HCT116 (cell line): ENCODE measurements at regions not wholly inside any gene's neighbourhood (a gene's known extent, or its start where the extent isn't known, plus 50 kb on each side); places are given as distances from the start of the nearest gene placed in this dataset.

Source experiments
- ATAC-seq: fragments of 200-7000 bp; cut with Tn5 transposase; 2 replicates; pipeline ENCODE4 v1.9.1; 2020; ENCODE audit warnings: mild to moderate bottlenecking, moderate library complexity
- BruUV-seq: library from RNA; stranded (reverse); fragments of 400-500 nt; replicated peaks from 2 replicates; lab custom pipeline; 2021; lab: Mats Ljungman, UMichigan
- CTCF ChIA-PET: fragments of 300-600 bp; sonication (Branson Sonifier 250); formaldehyde crosslinking; loops from one replicate; lab custom pipeline; 2021; ENCODE audit warnings: antibody characterized with exemption; lab: Charles Lee
- POLR2A ChIA-PET: fragments of 300-600, 350-600 bp; sonication (Branson Sonifier 250); formaldehyde crosslinking; loops from one replicate; lab custom pipeline; 2021; ENCODE audit warnings: antibody characterized with exemption; lab: Charles Lee
- RAD21 ChIA-PET, 2 experiments: fragments of 300-600 bp; sonication (Branson Sonifier 250); formaldehyde crosslinking; loops; one replicate each; lab custom pipeline; 2023; ENCODE audit warnings: low total read pairs in 2 of 2; ENCODE audit not compliant: uncharacterized antibody in 2 of 2, unreplicated experiment in 2 of 2, low non-redundant PET in 1 of 2; lab: Charles Lee
- DNase-seq: peaks from one replicate; pipeline ENCODE4 v3.0.0-alpha.2; 2010; ENCODE audit warnings: low read depth, low spot score
- H2AFZ ChIP-seq: fragments of 200-600 bp; shearing (Covaris generic), sonication (generic); 2 replicates; pipeline ENCODE4 v1.6.1; 2017; ENCODE audit warnings: low read depth, mixed run types, mixed read lengths, antibody characterized with exemption, low read length; ENCODE audit not compliant: poor library complexity, severe bottlenecking
- H3K27ac ChIP-seq: 2 replicates; pipeline ENCODE4 v1.5.1; 2012; ENCODE audit warnings: low read depth, low read length
- H3K27me3 ChIP-seq: fragments of 200-600 bp; sonication (generic); 2 replicates; pipeline ENCODE4 v1.6.1; 2016; ENCODE audit warnings: mixed run types, low read length, mixed read lengths; ENCODE audit not compliant: insufficient read depth
- H3K36me3 ChIP-seq, 2 experiments: fragments of 200-500 bp in 1 of 2; fragments of 200-600 bp in 1 of 2; sonication (Bioruptor generic) in 1 of 2; sonication (generic) in 1 of 2; 2 replicates each; pipeline versions ENCODE4 v1.5.1 to v1.6.1; 2014 to 2016; ENCODE audit warnings: low read length in 2 of 2, inconsistent platforms in 1 of 2, mixed read lengths in 1 of 2, mixed run types in 1 of 2; ENCODE audit not compliant: insufficient read depth in 2 of 2, control insufficient read depth in 1 of 2
- H3K4me1 ChIP-seq, 2 experiments: fragments of 200-600 bp in 1 of 2; sonication (generic) in 1 of 2; 2 replicates each; pipeline versions ENCODE4 v1.5.1 to v1.6.1; 2012 to 2017; ENCODE audit warnings: low read length in 2 of 2, inconsistent platforms in 1 of 2, mild to moderate bottlenecking in 1 of 2, mixed read lengths in 1 of 2, mixed run types in 1 of 2, moderate library complexity in 1 of 2; ENCODE audit not compliant: insufficient read depth in 2 of 2, control insufficient read depth in 1 of 2
- H3K4me2 ChIP-seq: fragments of 200-600 bp; sonication (generic); 2 replicates; pipeline ENCODE4 v1.6.1; 2017; ENCODE audit warnings: mixed run types, low read length, mixed read lengths
- H3K4me3 ChIP-seq, 2 experiments: fragments of 200-600 bp in 1 of 2; sonication (generic) in 1 of 2; replicated peaks in 1 of 2; 2 replicates each; pipeline ENCODE4 v1.5.1; 2011 to 2016; ENCODE audit warnings: low read length in 2 of 2, control low read depth in 1 of 2, low read depth in 1 of 2, mild to moderate bottlenecking in 1 of 2, mixed read lengths in 1 of 2, mixed run types in 1 of 2
- H3K79me2 ChIP-seq: fragments of 200-600 bp; sonication (generic); 2 replicates; pipeline ENCODE4 v1.6.1; 2017; ENCODE audit warnings: mild to moderate bottlenecking, mixed run types, low read length, moderate library complexity, mixed read lengths; ENCODE audit not compliant: insufficient read depth
- H3K9ac ChIP-seq: fragments of 200-600 bp; sonication (generic); 2 replicates; pipeline ENCODE4 v1.6.1; 2016; ENCODE audit warnings: low read length, mixed read lengths
- H3K9me2 ChIP-seq: fragments of 200-600 bp; sonication (generic), shearing (Covaris generic); 2 replicates; pipeline ENCODE4 v1.6.1; 2017; ENCODE audit warnings: mixed run types, mild to moderate bottlenecking, moderate library complexity; ENCODE audit not compliant: insufficient read depth
- H3K9me3 ChIP-seq, 2 experiments: fragments of 200-500 bp in 1 of 2; fragments of 200-600 bp in 1 of 2; sonication (Bioruptor generic) in 1 of 2; sonication (generic) in 1 of 2; 2 replicates each; pipeline ENCODE4 v1.6.1; 2014 to 2017; ENCODE audit warnings: low read length in 2 of 2, mixed read lengths in 2 of 2, inconsistent platforms in 1 of 2, low read depth in 1 of 2, mild to moderate bottlenecking in 1 of 2, mixed run types in 1 of 2, moderate library complexity in 1 of 2; ENCODE audit not compliant: control insufficient read depth in 1 of 2, insufficient read depth in 1 of 2
- H4K20me1 ChIP-seq: fragments of 200-600 bp; sonication (generic), shearing (Covaris generic); 2 replicates; pipeline ENCODE4 v1.6.1; 2017; ENCODE audit warnings: mixed run types, mild to moderate bottlenecking, moderate library complexity; ENCODE audit not compliant: insufficient read depth
- CEBPB ChIP-seq: IDR thresholded peaks from 2 replicates; pipeline ENCODE4 v1.6.1; 2012; ENCODE audit warnings: low read depth
- EGR1 ChIP-seq: IDR thresholded peaks from 2 replicates; pipeline ENCODE4 v1.6.1; 2012; ENCODE audit warnings: low read depth
- JUND ChIP-seq: IDR thresholded peaks from 2 replicates; pipeline ENCODE4 v1.6.1; 2012
- POLR2A ChIP-seq: IDR thresholded peaks from 2 replicates; pipeline ENCODE4 v1.7.0; 2011; ENCODE audit warnings: borderline replicate concordance; ENCODE audit not compliant: insufficient read depth, insufficient read length; ENCODE audit errors: extremely low read depth
- POLR2AphosphoS5 ChIP-seq: IDR thresholded peaks from 2 replicates; pipeline ENCODE4 v1.6.1; 2011; ENCODE audit warnings: mild to moderate bottlenecking, low read depth, low read length, moderate library complexity
- SP1 ChIP-seq: IDR thresholded peaks from 2 replicates; pipeline ENCODE4 v1.6.1; 2012; ENCODE audit warnings: low read depth
- TCF7L2 ChIP-seq: IDR thresholded peaks from 2 replicates; pipeline ENCODE4 v1.7.0; 2011; ENCODE audit warnings: borderline replicate concordance, inconsistent platforms; ENCODE audit not compliant: insufficient read depth, insufficient read length; ENCODE audit errors: extremely low read depth
- YY1 ChIP-seq: IDR thresholded peaks from 2 replicates; pipeline ENCODE4 v1.6.1; 2011; ENCODE audit warnings: low read length, low read depth, moderate library complexity, mild to moderate bottlenecking; ENCODE audit not compliant: insufficient replicate concordance; ENCODE audit errors: extremely low read depth
- ZFX ChIP-seq: fragments of 450-650 bp; IDR thresholded peaks from 2 replicates; pipeline ENCODE4 v1.6.1; 2017
- intact Hi-C: fragments of 100-400 bp; cut with micrococcal nuclease; formaldehyde crosslinking; loops from 2 replicates; pipeline ENCODE4 v1.10.0; 2022
- TF ChIP-seq, protein P1 (sequence below): IDR thresholded peaks from 2 replicates; pipeline ENCODE4 v1.6.1; 2012
- TF ChIP-seq, protein P2 (sequence below), 3 experiments: fragments of 200-600 bp in 1 of 3; sonication (generic) in 1 of 3; IDR thresholded peaks in 2 of 3; conservative IDR thresholded peaks in 1 of 3; 2 replicates each; pipeline ENCODE4 v1.5.1; 2012 to 2017; ENCODE audit warnings: low read depth in 2 of 3, low read length in 2 of 3, antibody characterized with exemption in 1 of 3, borderline replicate concordance in 1 of 3, control low read depth in 1 of 3, mild to moderate bottlenecking in 1 of 3, mixed read lengths in 1 of 3, mixed run types in 1 of 3, moderate library complexity in 1 of 3; ENCODE audit not compliant: insufficient read depth in 1 of 3
- TF ChIP-seq, protein P3 (sequence below): IDR thresholded peaks from 2 replicates; pipeline ENCODE4 v1.6.1; 2011; ENCODE audit warnings: mild to moderate bottlenecking, low read length, moderate library complexity; ENCODE audit not compliant: insufficient replicate concordance; ENCODE audit errors: extremely low read depth
- TF ChIP-seq, protein P4 (sequence below): IDR thresholded peaks from 2 replicates; pipeline ENCODE4 v1.6.1; 2012; ENCODE audit warnings: low read depth

DNA sequence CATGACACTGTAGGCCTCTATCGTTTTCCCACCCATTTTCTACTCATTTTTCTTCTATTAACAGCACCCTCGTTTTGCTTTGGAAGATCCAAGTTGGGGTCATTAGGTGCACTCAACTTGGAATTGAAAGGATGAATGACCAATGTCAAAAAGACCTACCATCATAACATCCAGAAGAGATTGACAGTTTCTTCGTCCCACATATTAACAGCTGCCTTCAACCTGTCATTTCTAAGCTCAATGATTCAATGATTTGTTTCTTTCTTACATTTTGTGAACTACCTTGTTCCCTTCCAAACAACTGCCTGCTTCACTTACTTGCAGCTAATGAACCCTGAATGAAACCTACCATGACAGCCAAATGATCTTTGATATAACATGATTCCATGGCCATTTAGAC, 224.0 kb upstream of the KCNH7 start:
- DNase-seq: no peak
- Histone ChIP-seq H3K27ac (no peak overlapping the region), H3K27me3 (no peaks in the 10 kb centered on the region), H4K20me1 (no peaks in the 10 kb centered on the region), H3K9me2 (no peaks in the 10 kb centered on the region), H3K4me3 (no peak overlapping the region), H3K4me2 (no peak overlapping the region), H3K9me3 (no peaks in the 10 kb centered on the region), H2AFZ (no peak overlapping the region), H3K79me2 (no peaks in the 10 kb centered on the region), H3K36me3 (no peaks in the 10 kb centered on the region), H3K4me1 (no peaks in the 10 kb centered on the region), H3K9ac (no peak overlapping the region)
- ChIA-PET CTCF (no interaction called here), POLR2A (no interaction called here), RAD21 (no interaction called here)
- TF ChIP-seq EGR1 (no peak), ZFX (no peak), POLR2A (no peak), POLR2AphosphoS5 (no peak), TCF7L2 (no peak), SP1 (no peak)
- intact Hi-C loops: no loop called here
- no peak for ATAC-seq
- no TSS peak for BruUV-seq

DNA sequence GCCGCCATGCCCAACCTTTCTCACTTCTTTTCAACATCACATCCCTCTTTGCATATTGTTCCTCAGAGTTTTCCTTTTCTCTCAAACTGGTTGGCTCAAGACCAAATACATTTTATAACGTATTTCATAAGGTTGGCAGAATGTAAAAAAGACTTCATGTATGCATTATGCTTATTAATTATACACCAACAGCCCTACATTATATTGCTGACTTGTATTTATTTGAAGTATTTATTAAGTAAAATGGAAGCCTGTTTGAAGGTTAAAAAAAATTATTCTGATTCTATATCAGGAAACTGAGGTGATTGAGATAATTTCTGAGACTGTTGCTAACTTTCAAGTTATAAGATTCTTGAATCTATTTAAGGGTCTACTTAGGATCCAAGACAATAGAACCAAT, 208.0 kb upstream of the KCNH7 start:
- Histone ChIP-seq H3K4me3 (no peak overlapping the region), H3K79me2 (no peaks in the 10 kb centered on the region), H3K27me3 (peaks cover 19% of the 10 kb centered on the region), H3K36me3 (no peaks in the 10 kb centered on the region), H3K9me2 (no peaks in the 10 kb centered on the region), H3K27ac (no peak overlapping the region), H2AFZ (no peak overlapping the region), H3K4me1 (no peaks in the 10 kb centered on the region), H3K9me3 (no peaks in the 10 kb centered on the region), H3K4me2 (no peak overlapping the region), H3K9ac (no peak overlapping the region), H4K20me1 (no peaks in the 10 kb centered on the region)
- ChIA-PET CTCF (no interaction called here), RAD21 (no interaction called here), POLR2A (no interaction called here)
- intact Hi-C loops: no loop called here
- TF ChIP-seq, protein P1, sequence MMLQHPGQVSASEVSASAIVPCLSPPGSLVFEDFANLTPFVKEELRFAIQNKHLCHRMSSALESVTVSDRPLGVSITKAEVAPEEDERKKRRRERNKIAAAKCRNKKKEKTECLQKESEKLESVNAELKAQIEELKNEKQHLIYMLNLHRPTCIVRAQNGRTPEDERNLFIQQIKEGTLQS: no peak
- TF ChIP-seq, protein P2, sequence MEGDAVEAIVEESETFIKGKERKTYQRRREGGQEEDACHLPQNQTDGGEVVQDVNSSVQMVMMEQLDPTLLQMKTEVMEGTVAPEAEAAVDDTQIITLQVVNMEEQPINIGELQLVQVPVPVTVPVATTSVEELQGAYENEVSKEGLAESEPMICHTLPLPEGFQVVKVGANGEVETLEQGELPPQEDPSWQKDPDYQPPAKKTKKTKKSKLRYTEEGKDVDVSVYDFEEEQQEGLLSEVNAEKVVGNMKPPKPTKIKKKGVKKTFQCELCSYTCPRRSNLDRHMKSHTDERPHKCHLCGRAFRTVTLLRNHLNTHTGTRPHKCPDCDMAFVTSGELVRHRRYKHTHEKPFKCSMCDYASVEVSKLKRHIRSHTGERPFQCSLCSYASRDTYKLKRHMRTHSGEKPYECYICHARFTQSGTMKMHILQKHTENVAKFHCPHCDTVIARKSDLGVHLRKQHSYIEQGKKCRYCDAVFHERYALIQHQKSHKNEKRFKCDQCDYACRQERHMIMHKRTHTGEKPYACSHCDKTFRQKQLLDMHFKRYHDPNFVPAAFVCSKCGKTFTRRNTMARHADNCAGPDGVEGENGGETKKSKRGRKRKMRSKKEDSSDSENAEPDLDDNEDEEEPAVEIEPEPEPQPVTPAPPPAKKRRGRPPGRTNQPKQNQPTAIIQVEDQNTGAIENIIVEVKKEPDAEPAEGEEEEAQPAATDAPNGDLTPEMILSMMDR (IDR thresholded peaks at IDR 0.05 in 2 of 3, conservative IDR thresholded peaks at IDR 0.05 in 1 of 3; ENCODE audit: borderline replicate concordance in 1 of 3, insufficient read depth in 1 of 3, low read depth in 2 of 3, low read length in 2 of 3): no peak
- TF ChIP-seq JUND (no peak), YY1 (no peak), CEBPB (no peak), ZFX (no peak)
- TF ChIP-seq, protein P3, sequence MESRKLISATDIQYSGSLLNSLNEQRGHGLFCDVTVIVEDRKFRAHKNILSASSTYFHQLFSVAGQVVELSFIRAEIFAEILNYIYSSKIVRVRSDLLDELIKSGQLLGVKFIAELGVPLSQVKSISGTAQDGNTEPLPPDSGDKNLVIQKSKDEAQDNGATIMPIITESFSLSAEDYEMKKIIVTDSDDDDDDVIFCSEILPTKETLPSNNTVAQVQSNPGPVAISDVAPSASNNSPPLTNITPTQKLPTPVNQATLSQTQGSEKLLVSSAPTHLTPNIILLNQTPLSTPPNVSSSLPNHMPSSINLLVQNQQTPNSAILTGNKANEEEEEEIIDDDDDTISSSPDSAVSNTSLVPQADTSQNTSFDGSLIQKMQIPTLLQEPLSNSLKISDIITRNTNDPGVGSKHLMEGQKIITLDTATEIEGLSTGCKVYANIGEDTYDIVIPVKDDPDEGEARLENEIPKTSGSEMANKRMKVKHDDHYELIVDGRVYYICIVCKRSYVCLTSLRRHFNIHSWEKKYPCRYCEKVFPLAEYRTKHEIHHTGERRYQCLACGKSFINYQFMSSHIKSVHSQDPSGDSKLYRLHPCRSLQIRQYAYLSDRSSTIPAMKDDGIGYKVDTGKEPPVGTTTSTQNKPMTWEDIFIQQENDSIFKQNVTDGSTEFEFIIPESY: no peak
- TF ChIP-seq, protein P4, sequence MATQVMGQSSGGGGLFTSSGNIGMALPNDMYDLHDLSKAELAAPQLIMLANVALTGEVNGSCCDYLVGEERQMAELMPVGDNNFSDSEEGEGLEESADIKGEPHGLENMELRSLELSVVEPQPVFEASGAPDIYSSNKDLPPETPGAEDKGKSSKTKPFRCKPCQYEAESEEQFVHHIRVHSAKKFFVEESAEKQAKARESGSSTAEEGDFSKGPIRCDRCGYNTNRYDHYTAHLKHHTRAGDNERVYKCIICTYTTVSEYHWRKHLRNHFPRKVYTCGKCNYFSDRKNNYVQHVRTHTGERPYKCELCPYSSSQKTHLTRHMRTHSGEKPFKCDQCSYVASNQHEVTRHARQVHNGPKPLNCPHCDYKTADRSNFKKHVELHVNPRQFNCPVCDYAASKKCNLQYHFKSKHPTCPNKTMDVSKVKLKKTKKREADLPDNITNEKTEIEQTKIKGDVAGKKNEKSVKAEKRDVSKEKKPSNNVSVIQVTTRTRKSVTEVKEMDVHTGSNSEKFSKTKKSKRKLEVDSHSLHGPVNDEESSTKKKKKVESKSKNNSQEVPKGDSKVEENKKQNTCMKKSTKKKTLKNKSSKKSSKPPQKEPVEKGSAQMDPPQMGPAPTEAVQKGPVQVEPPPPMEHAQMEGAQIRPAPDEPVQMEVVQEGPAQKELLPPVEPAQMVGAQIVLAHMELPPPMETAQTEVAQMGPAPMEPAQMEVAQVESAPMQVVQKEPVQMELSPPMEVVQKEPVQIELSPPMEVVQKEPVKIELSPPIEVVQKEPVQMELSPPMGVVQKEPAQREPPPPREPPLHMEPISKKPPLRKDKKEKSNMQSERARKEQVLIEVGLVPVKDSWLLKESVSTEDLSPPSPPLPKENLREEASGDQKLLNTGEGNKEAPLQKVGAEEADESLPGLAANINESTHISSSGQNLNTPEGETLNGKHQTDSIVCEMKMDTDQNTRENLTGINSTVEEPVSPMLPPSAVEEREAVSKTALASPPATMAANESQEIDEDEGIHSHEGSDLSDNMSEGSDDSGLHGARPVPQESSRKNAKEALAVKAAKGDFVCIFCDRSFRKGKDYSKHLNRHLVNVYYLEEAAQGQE: no peak
- BruUV-seq: no TSS peak
- DNase-seq: no peak
- no peak for ATAC-seq
